Astrocyte (in vitro differentiated cells and primary cell): ENCODE measurements at regions not wholly inside any gene's neighbourhood (a gene's known extent, or its start where the extent isn't known, plus 50 kb on each side); places are given as distances from the start of the nearest gene placed in this dataset.

Experiments
- CTCF ChIP-seq: IDR thresholded peaks from 2 replicates; pipeline ENCODE4 v1.5.1; 2011; ENCODE audit warnings: low read depth, mild to moderate bottlenecking, inconsistent platforms, low read length, moderate library complexity; ENCODE audit not compliant: insufficient read depth
- EZH2 ChIP-seq: IDR thresholded peaks from 2 replicates; pipeline ENCODE4 v1.6.1; 2012; ENCODE audit warnings: mild to moderate bottlenecking, low read length, inconsistent platforms; ENCODE audit not compliant: insufficient read depth

DNA sequence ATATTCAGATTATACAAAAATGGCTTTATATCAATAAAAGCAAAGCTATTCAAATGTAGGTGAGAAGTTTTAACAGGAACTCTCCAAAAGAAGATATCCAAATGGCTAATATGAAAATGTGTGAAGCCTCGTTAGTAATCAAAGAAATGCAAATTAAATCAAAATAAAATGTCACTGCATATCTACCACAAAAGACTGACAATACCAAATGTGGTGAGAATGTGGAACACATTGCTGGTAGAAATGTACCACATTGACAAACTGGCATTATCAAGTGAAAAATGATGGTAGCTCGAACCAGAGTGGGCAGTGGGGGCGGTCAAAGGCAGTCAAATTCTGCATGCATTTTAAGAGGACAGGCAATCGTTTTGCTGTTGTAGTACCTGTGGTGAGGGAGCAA lies 1012.7 kb downstream of the TDRD15 start:
- TF ChIP-seq CTCF = no peak
- TF ChIP-seq EZH2 = no peak
